Superior temporal gyrus (tissue), 1 donor: ENCODE measurements at regions not wholly inside any gene's neighbourhood (a gene's known extent, or its start where the extent isn't known, plus 50 kb on each side); places are given as distances from the start of the nearest gene placed in this dataset.

Experiments used
- DNase-seq: peaks from one replicate; pipeline ENCODE4 v3.0.0-alpha.2; 2016; ENCODE audit errors: extremely low spot score

DNA sequence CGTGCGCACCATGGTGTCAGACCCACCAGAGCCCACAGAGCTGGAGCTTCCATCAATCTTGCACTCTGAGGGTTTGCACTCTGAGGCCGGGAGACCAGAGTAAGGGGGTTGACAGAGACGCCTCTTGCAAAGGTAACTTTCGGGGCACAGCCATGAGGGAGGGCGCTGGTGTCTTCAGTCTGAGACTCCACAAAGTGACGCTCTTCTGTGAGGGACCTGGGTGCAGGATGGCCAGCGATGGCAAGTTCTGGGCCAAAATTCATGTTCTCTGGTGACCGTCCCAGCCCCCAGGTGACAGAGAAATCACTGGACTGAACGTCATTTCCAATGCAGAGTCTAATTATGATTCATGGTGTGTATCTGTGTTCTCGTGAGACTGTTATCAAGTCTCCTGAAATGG lies 1395.2 kb downstream of the TBC1D22A start:
- no peak for DNase-seq

GRCh38 chr22:48156603-48157355 lies 1394.3 kb downstream of the TBC1D22A start:
- DNase-seq, result no peak

- no peak for DNase-seq
Observed at GRCh38 chr22:48155446-48155845, 1393.0 kb downstream of the TBC1D22A start.

DNA sequence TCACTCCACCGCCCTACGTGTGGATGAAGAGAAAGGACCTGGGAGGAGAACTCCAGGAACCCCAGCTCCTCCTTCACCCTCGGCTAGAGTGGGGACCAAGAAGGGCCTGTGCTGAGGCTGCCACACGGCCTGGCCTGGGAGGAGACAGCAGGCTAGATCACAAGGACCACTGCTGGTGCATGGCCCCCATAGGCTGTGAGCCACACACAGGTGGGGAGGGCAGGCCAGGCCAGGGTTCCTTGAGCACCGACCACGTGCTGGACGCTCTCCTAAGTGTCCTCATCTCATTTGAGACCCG lies 1392.4 kb downstream of the TBC1D22A start:
- DNase-seq, result no peak

DNA sequence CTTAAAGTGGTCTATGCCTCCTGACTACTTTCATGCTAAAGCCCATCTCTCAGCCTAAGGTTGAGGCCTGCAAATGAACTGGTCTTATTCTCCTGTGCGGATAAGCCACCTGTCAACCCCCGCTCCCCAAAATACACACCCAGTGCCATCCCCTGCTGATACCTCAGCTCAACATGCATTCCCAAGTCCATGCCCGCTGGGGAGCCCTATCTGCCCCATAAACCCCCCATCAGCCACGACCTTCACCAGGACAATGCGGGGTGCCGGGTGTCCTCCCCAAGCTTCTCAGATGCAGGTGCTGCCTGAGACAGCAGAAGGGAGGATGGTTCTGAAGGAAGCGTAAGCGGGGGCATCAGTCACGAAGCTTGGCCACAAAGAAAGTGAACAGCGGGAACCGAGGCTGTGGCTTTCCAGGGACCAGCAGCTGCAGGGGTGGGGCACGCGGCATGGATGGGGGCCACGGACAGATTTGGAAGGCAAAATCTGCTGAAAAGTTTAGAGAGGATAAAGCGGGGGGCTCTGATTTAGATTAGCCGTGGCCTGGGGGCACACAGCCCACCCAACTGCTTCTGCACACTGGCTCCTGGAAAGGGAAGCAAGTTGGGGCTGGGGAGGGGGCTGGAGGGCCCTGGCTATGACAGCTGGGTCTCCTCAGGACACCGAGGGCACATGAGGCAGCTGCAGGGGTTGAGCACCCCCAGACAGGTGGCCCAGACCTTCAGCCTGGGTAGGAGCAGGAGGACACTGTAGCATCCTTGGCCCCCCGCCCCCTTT lies 1391.9 kb downstream of the TBC1D22A start:
- no peak for DNase-seq

GRCh38 chr22:48153726-48154125 lies 1391.3 kb downstream of the TBC1D22A start:
- no peak for DNase-seq

GRCh38 chr22:48152916-48153315 lies 1390.5 kb downstream of the TBC1D22A start:
- no peak for DNase-seq

DNA sequence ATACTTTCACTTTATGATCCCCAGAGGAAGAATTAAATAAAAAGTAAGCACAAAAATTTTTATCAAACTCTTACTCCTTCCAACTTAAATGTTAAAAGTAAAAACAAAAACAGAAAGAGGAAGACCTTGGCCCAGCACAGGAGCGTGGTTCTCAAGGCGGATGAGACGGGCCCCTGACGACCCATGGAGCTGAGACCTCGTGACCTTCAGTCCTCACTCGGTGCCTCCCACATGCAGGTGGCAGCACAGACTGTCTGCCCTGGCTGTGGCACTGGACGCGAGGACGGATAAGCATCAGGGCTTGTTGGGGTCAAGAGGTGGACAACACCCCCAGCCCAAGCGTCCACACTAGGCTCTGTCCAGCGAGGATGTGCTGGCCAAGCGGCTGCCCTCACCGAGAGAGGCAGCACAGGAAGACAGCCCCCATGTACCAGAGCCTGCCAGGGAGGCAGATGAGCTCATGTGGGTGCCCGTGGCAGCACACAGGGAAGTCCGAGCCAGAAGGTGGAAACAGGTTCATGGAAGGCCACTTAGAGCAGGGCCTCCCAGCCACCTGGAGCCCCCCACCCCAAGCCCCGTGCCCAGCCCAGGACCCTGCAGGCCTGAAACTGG lies 1389.8 kb downstream of the TBC1D22A start:
- DNase-seq, result no peak

- DNase-seq, result no peak
Observed at GRCh38 chr22:48151641-48152040, 1389.2 kb downstream of the TBC1D22A start.

DNA sequence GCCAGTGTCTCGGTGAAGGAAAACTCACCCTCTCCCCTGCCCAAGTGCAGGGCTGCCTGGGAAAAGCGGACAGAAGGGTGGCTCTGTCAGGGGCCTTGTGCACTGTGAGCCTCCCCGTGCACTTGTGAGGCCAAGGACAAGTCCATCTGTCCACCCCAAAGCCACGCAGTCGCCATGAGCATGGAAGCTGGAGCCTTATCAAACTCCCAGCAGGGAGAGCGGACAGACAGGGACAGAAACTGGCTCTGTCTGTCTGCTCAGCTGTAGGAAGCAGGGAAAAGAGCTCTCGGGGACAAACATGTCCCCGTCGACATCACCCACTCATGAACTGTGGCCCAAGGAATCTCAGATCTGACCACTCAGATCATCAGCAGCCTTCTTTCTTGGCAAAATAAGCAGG lies 1385.4 kb downstream of the TBC1D22A start:
- no peak for DNase-seq

GRCh38 chr22:48147404-48147803 lies 1385.0 kb downstream of the TBC1D22A start:
- no peak for DNase-seq

GRCh38 chr22:48146426-48146825 lies 1384.0 kb downstream of the TBC1D22A start:
- no peak for DNase-seq

DNA sequence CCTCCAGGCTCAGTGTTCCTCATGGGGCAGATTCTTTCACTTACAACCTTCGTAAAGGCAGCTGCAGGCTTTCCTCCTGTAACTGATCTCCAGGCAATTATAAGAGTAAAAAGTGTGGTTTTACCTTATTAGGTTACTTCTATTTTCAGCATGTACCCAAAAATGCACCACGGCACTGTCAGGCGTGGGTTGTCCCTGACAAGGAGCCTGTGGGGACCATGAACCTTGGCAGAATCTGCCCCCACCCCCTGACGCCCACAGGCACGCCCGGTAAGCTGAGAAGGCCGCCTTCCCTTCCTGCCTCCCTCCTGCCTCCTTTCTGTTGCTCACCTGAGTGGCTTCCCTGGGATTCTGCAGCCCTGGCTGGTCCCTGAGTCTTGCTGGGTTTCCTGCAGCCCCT lies 1383.3 kb downstream of the TBC1D22A start:
- DNase-seq, result no peak

GRCh38 chr22:48144318-48144717 lies 1381.9 kb downstream of the TBC1D22A start:
- DNase-seq, result no peak

- DNase-seq, result no peak
Observed at GRCh38 chr22:48143856-48144255, 1381.4 kb downstream of the TBC1D22A start.

DNA sequence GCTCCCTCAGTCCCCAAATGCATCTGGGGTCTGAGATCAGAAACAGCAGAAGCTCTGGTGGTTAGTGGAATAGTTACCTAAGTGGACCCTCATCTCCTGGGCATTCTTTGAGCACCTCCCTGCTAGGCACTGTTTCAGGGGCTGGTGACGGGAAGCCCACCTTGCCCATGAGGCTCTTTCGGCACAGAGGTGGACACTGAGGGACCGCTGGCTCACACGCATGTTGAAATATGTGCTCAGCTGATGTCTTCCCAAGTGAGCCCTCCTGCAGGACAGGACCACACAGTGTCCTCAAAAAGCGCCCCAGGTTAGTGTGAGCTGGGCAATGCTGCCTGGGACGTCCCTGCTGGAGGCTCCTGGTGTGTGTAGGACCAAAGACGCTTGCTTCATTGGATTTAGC lies 1379.9 kb downstream of the TBC1D22A start:
- no peak for DNase-seq

DNA sequence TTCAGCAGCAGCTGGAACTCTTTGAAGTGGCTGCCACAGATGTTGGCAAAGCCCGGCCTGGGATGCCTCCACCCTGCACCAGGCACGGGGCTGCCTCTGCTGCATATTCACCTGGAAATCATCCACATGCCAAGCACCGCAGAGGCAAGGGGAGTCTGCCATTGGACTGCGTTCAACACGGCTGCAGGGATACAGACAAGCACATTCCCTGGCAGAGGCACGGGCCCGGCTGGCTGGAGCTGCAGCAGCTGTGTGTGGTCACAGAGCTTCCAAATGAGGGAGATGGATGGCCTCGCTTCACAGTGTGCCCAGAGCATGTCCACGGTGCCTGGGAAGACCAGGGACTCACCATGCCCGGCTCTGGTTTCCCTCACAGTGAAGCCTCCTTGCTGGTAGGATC lies 1378.9 kb downstream of the TBC1D22A start:
- no peak for DNase-seq

GRCh38 chr22:48140261-48140813 lies 1377.9 kb downstream of the TBC1D22A start:
- DNase-seq, result no peak

GRCh38 chr22:48139776-48140175 lies 1377.3 kb downstream of the TBC1D22A start:
- no peak for DNase-seq

- no peak for DNase-seq
Observed at GRCh38 chr22:48138855-48139254, 1376.4 kb downstream of the TBC1D22A start.

DNA sequence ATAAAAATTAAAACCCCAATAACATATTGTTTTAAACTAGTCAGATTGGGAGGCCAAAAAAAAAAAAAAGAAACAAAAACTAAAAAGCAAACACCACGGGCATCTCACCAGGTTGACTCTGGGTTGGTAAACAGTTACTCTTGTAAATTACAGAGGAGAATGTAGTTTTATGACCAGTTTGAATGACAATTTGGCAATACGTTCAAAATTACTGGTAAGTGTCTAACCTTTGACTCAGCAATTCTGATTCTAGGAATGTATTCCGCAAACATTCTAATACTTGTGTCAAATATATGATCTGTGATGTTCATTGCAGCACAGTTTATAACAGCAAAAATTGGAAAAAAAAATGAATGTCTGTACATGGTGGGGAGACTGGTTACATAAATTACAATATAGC lies 1376.0 kb downstream of the TBC1D22A start:
- no peak for DNase-seq

DNA sequence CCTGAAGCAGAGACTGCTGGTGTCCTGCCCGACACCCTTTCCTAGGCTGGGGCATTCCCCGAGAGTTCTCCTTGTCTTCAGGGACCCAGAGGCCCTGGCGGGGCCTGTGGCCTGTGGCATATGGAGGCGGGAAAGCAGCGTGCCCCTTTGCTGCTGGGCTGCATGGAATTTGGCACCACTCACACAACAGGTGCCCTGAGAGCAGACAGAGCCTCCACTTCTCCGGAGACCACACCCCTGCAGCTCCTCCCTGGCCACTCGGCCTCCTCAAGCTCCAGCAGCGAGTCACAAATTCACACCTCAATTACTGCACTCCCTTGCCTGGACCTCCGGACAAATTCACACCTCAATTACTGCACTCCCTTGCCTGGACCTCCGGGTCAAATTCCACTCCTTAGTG lies 1375.2 kb downstream of the TBC1D22A start:
- no peak for DNase-seq

DNA sequence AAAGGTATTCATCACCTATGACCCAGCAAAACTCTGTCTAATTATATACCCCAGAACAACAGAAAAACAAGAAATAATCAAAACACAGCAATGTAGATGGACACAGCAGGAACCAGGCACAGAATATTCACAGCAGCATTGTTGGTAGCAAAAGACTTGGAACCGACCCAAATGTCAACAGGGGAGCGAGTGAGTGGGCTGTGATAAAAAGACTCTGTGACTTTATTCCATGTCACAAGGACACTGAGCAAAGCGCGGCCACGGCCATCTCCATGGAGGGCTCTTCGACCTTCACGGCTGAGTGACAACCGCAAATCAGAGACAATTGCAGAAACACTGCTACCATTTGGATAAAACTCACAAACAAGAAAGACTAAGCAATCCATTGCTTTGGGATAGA lies 1373.1 kb downstream of the TBC1D22A start:
- no peak for DNase-seq
